GM12873 (cell line): ENCODE measurements at regions not wholly inside any gene's neighbourhood (a gene's known extent, or its start where the extent isn't known, plus 50 kb on each side); places are given as distances from the start of the nearest gene placed in this dataset.

Experiments used
- CTCF ChIP-seq: IDR thresholded peaks from 2 replicates; pipeline ENCODE4 v1.5.1; 2012; ENCODE audit warnings: low read depth, mild to moderate bottlenecking, moderate library complexity, low read length, control low read depth; ENCODE audit not compliant: insufficient read depth; ENCODE audit errors: missing control alignments

GRCh38 chr11:112400476-112401014 is 139.9 kb upstream of the PLET1 start:
- no peak for TF ChIP-seq CTCF

- no peak for TF ChIP-seq CTCF
These were observed 140.5 kb upstream of the PLET1 start for GRCh38 chr11:112401036-112401769.

- no peak for TF ChIP-seq CTCF
These were observed 142.8 kb upstream of the PLET1 start for GRCh38 chr11:112403432-112403831.

GRCh38 chr11:112404112-112404511 is 143.5 kb upstream of the PLET1 start:
- no peak for TF ChIP-seq CTCF

GRCh38 chr11:112408517-112408916 is 147.9 kb upstream of the PLET1 start:
- no peak for TF ChIP-seq CTCF

GRCh38 chr11:112410325-112410724 is 149.7 kb upstream of the PLET1 start:
- TF ChIP-seq CTCF, result no peak

- no peak for TF ChIP-seq CTCF
These were observed 151.7 kb upstream of the PLET1 start for GRCh38 chr11:112412383-112412782.
